CD4-positive, alpha-beta T cell treated with Interleukin-4 for 4 hours (primary cell): ENCODE measurements at regions not wholly inside any gene's neighbourhood (a gene's known extent, or its start where the extent isn't known, plus 50 kb on each side); places are given as distances from the start of the nearest gene placed in this dataset.

Experiments used
- DNase-seq: peaks from one replicate; pipeline ENCODE4 v3.0.0-alpha.2; 2020

- no peak for DNase-seq
Observed at GRCh38 chr6:122078481-122078880, 321.0 kb upstream of the HSF2 start.

DNA sequence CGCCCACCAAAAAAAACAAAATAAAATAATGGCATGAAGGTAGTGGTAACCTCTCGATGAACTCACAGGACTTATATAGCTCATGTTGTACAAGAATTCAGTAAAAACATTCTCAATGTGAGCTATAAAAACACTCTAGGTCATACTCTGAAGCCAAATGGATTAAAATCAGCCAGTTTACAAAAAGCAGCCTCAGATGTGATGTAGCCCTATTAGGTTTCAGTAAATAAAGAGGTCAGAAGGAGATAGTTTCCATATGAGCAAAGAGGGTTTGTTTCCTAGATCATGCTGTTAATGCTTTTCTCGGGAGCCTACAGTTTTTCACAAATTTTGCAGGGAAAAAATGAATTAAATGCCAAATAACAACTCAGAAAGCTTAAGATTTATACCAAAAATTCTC is 319.5 kb upstream of the HSF2 start:
- no peak for DNase-seq

DNA sequence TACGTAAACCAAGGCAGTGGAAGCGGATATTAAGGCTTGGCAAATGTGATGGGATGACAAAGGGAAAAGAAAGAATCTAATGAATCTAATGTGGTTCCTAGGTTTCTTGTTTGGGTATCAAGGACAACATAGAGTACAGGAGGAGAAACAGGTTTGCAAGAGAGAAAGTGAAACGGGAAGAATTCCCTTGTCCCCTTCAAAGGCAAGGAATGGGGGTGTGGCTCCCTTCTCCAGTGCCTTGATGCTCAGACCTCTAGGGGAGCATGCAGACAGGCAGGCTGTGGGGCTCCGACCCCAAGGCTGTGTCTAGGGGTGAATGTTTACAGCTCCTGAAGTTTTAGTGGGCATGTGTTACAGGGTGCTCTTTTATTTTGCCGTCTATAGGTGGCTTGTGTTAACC is 317.5 kb upstream of the HSF2 start:
- no peak for DNase-seq

- DNase-seq = no peak
Observed at GRCh38 chr6:122082370-122082769, 317.1 kb upstream of the HSF2 start.

- DNase-seq = no peak
Observed at GRCh38 chr6:122092366-122092765, 307.1 kb upstream of the HSF2 start.

GRCh38 chr6:122098201-122098678 is 301.2 kb upstream of the HSF2 start:
- no peak for DNase-seq

- DNase-seq = no peak
Observed at GRCh38 chr6:122102026-122102425, 297.4 kb upstream of the HSF2 start.

GRCh38 chr6:122107256-122107852 is 292.1 kb upstream of the HSF2 start:
- DNase-seq = no peak

DNA sequence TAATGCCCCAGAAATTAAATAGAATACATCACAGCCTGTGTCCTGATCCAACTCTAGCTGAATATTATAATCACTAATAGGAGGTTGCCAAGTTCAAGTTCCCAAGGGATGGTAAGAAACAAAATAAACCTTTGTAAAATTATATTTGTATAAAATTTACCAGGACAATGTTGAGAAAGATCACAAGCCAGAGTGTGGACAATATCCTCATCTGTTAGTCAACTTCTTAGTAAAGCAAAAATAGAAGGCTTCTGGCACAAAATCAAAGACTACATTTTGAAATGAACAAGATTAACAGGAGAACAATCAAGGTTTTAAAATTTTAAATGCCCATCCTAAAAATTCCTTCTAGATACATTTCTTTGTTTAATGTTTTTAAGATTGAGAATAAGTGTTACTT is 290.4 kb upstream of the HSF2 start:
- no peak for DNase-seq

GRCh38 chr6:122114717-122115116 is 284.7 kb upstream of the HSF2 start:
- no peak for DNase-seq

DNA sequence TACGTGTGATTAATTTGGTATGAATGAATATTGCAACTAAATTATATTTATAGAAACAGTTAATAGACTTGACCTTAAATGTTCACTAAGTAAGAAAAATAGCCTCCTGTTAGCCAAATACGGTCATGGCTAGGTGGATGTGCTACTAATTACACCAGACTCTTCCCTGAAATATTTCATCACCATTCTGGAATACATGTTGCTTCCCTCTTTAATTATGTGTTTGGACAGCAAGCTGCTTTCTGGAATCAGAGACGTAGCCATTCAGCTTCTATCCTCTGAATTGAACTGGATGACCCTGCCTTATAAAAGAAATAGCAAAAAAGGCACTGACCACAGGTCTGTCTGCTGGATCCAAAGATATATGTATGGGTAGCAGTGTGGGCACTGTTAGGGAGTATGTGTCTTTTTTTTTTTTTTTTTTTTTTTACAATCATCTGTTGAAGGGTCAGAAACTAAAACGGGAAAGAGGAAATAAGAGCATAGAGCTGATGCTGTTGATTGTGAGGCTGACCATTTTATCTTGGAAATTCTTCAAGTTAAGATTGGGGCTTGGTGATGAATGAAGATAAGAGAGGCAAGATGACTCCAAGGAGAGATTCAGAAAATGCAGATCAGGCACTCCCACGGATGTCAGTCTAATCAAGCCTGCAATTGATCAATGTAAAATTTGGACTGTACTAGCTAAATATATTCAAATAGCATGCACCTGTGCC is 283.2 kb upstream of the HSF2 start:
- DNase-seq = no peak

- no peak for DNase-seq
Observed at GRCh38 chr6:122116835-122117627, 282.4 kb upstream of the HSF2 start.

DNA sequence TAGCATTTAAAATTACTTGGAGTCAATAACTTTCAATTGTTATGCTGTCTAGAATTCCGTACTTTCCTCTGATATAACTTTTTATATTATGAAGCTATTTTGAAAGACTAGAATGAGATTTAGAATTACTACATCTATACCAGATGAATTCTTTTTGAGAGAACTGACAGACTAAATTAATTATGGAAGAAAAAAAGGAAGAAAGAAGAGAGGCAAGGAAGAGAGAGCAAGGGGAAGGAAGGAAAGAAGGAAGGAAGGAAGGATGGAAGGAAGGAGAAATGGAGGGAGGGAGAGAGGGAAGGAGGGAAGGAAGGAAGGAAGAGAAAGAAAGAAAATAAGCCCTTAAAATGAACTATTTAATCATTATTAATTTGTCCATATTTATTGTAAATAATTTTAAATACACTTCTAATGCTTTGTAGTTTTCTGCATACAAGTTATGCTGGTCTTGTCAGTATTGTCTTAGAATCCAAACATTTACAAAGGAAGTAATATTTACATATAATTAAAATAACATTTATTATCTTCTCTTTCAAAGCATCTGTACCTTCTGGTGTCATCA is 280.4 kb upstream of the HSF2 start:
- DNase-seq = no peak

GRCh38 chr6:122122202-122122601 is 277.2 kb upstream of the HSF2 start:
- no peak for DNase-seq

DNA sequence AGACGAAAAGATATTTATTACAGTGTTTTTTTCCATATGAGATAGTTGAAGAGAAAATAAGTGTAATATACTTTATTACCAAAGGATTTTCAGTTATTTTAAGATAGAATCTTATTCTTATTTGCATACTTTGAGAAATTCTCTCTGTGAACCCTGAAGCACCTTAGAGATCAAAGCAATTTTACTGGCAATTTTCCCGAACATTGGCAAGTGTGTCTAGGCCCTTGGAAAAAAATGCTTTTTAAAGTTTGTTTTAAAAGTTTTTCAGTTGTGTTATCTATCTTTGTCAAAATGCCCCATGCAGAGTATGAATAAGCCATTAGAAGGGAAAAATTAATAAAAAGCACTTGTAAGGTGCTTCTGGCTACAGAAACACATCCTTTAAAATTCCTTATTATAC is 276.8 kb upstream of the HSF2 start:
- DNase-seq = no peak

- DNase-seq = no peak
Observed at GRCh38 chr6:122124908-122125307, 274.5 kb upstream of the HSF2 start.

DNA sequence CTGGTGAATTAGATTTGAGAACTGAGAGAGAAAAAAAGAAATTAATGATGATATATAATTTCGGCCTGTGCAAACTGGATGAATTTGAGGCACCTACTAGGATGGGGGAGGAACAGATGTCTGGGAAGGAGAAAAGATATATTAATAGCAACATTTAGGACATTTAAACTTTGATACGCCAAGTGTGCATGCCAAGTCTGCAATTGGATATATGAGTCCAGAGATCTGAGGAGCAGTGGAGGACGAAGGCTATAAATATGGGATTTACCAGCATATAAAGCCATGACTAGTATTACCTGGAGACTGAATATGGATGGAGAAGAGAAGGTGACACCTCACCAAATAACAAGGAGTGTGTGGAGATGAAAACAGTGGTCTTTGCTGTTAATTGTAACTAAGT is 272.6 kb upstream of the HSF2 start:
- DNase-seq = no peak

- DNase-seq = no peak
Observed at GRCh38 chr6:122128445-122128844, 271.0 kb upstream of the HSF2 start.

DNA sequence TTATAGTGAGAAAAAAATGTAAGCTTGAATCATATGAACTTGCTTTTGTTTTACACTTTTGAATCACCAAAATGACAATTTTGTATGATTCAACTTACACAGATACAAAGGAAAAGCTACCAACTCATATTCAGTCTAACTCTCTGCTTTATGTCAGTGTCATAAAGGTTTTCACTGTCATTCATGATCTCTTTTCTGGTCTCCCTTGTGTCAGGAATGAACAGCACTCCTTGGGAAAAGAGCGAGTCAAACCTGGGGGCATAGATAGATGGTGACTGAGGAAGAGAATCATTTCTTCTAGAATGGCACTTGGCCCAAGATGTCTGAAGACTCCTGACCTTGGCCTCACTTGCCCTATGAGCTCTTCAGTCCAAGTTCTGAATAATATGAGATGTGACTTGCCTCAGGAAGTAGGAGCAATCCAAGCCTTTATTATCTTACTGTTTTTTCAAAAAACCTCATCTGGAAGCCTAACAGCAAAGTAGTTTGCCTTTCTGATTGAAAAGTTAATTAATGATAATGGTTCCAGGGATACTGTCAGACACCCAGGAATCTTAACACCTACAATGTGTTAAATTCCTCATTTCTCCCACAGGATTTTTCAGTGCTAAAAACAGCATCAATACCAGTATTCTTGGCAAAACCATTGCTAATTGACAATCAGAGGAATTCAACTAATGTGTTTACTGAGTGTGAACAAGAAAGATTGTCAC is 270.0 kb upstream of the HSF2 start:
- DNase-seq = no peak

DNA sequence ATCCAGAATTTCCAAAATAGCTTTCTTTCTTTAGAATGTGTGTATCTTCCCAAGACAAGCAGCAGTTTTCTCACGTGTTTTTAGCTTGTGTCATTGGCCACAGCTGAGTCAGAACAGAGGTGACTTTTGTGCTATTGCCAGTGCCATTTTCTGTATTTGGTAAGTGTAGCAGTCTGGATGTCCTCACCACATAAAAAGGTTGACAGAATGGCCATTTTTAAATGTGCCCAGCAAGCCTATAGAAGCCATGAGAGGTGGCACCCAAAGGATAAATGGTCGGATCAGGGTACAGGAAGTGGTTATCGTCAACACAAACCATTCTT is 269.5 kb upstream of the HSF2 start:
- no peak for DNase-seq

- no peak for DNase-seq
Observed at GRCh38 chr6:122130518-122130917, 268.9 kb upstream of the HSF2 start.

- no peak for DNase-seq
Observed at GRCh38 chr6:122136386-122136785, 263.1 kb upstream of the HSF2 start.

GRCh38 chr6:122140031-122140430 is 259.4 kb upstream of the HSF2 start:
- DNase-seq = no peak
